ENCODE measurements at regions not wholly inside any gene's neighbourhood (a gene's known extent, or its start where the extent isn't known, plus 50 kb on each side); places are given as distances from the start of the nearest gene placed in this dataset.

DNA sequence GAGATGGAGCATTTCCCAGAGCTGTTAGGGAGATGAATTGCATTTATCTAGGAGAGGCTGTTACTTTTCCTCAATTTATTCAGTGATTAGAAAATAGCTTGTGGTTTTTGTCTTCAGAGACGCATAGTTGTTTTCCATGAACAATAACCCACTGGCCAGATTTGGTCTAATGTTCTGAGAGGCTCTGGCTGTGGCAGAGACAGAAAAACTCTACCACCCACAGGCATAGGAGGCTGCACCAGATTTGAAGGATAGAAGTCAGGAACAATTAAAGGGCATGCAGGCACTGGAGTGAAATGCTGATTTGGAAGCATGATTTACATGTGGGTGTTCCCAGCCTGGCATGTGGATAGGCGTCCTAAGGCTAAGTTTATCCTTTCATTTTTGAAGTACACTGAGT lies 143.5 kb downstream of the NFKBIZ start:
- no peak for TF ChIP-seq CTCF (conservative IDR thresholded peaks at IDR 0.05)
- 84 to 92% methylated on average over 2 of the region's 2 CpGs for WGBS, 2 experiments (ENCODE audit: insufficient coverage in 1 of 2, insufficient read length in 1 of 2)
- H3K27ac Mint-ChIP-seq, result no peak overlapping the region

GRCh38 chr3:101994386-101994785 lies 145.1 kb downstream of the NFKBIZ start:
- DNase-seq, result no peak
- no peaks in the 10 kb centered on the region for H3K36me3 Mint-ChIP-seq (ENCODE audit: low read depth)
- no peak overlapping the region for H3K4me3 Mint-ChIP-seq
- TF ChIP-seq CTCF (conservative IDR thresholded peaks at IDR 0.05), result no peak
- no peak overlapping the region for H3K27ac ChIP-seq (ENCODE audit: low read depth, low read length)
- no peak overlapping the region for H3K9ac ChIP-seq (ENCODE audit: extremely low read depth, low read length, poor library complexity, severe bottlenecking)
- H3K36me3 ChIP-seq (ENCODE audit: control insufficient read depth, insufficient read depth, low read length), result no peaks in the 10 kb centered on the region
- no peaks in the 10 kb centered on the region for H3K27me3 Mint-ChIP-seq (ENCODE audit: insufficient read depth)
- 93 to 94% methylated on average over 3 of the region's 3 CpGs for WGBS, 2 experiments (ENCODE audit: insufficient coverage in 1 of 2, insufficient read length in 1 of 2)
- H3K27ac Mint-ChIP-seq, result no peak overlapping the region
- no peaks in the 10 kb centered on the region for H3K4me1 Mint-ChIP-seq
- H3K9me3 ChIP-seq (ENCODE audit: control insufficient read depth, low read length), result no peaks in the 10 kb centered on the region
- no peak overlapping the region for H3K4me3 ChIP-seq (ENCODE audit: low read length)
- no peaks in the 10 kb centered on the region for H3K4me1 ChIP-seq (ENCODE audit: control insufficient read depth, insufficient read depth, low read length)
- peaks cover 3% of the 10 kb centered on the region for H3K27me3 ChIP-seq (ENCODE audit: control insufficient read depth, insufficient read depth, low read length, poor library complexity, severe bottlenecking)
- no peaks in the 10 kb centered on the region for H3K9me3 Mint-ChIP-seq

More for the DNA sequence above, 143.5 kb downstream of the NFKBIZ start:
- Mint-ChIP-seq H3K27me3 (ENCODE audit: insufficient read depth) (no peaks in the 10 kb centered on the region), H3K4me3 (no peak overlapping the region), H3K9me3 (no peaks in the 10 kb centered on the region), H3K36me3 (ENCODE audit: low read depth) (no peaks in the 10 kb centered on the region), H3K4me1 (no peaks in the 10 kb centered on the region)
- DNase-seq, result no peak
- Histone ChIP-seq H3K9me3 (ENCODE audit: control insufficient read depth, low read length) (no peaks in the 10 kb centered on the region), H3K9ac (ENCODE audit: extremely low read depth, low read length, poor library complexity, severe bottlenecking) (no peak overlapping the region), H3K36me3 (ENCODE audit: control insufficient read depth, insufficient read depth, low read length) (no peaks in the 10 kb centered on the region), H3K4me3 (ENCODE audit: low read length) (no peak overlapping the region), H3K27me3 (ENCODE audit: control insufficient read depth, insufficient read depth, low read length, poor library complexity, severe bottlenecking) (no peaks in the 10 kb centered on the region), H3K27ac (ENCODE audit: low read depth, low read length) (no peak overlapping the region), H3K4me1 (ENCODE audit: control insufficient read depth, insufficient read depth, low read length) (no peaks in the 10 kb centered on the region)

- no peak for TF ChIP-seq CTCF (conservative IDR thresholded peaks at IDR 0.05)
- Histone ChIP-seq H3K36me3 (ENCODE audit: control insufficient read depth, insufficient read depth, low read length) (no peaks in the 10 kb centered on the region), H3K4me1 (ENCODE audit: control insufficient read depth, insufficient read depth, low read length) (no peaks in the 10 kb centered on the region), H3K4me3 (ENCODE audit: low read length) (no peak overlapping the region), H3K9ac (ENCODE audit: extremely low read depth, low read length, poor library complexity, severe bottlenecking) (no peak overlapping the region), H3K27ac (ENCODE audit: low read depth, low read length) (no peak overlapping the region), H3K27me3 (ENCODE audit: control insufficient read depth, insufficient read depth, low read length, poor library complexity, severe bottlenecking) (peaks cover 6% of the 10 kb centered on the region), H3K9me3 (ENCODE audit: control insufficient read depth, low read length) (no peaks in the 10 kb centered on the region)
- H3K4me1 Mint-ChIP-seq, result no peaks in the 10 kb centered on the region
- H3K4me3 Mint-ChIP-seq, result no peak overlapping the region
- no peaks in the 10 kb centered on the region for H3K36me3 Mint-ChIP-seq (ENCODE audit: low read depth)
- 76 to 90% methylated on average over 2 to 3 of the region's 4 CpGs for WGBS, 2 experiments (ENCODE audit: insufficient coverage in 1 of 2, insufficient read length in 1 of 2)
- H3K27me3 Mint-ChIP-seq (ENCODE audit: insufficient read depth), result no peaks in the 10 kb centered on the region
- no peak for DNase-seq
- H3K27ac Mint-ChIP-seq, result no peak overlapping the region
- H3K9me3 Mint-ChIP-seq, result no peaks in the 10 kb centered on the region
Measured at GRCh38 chr3:101995371-101996046, 146.2 kb downstream of the NFKBIZ start.

Measured in endodermal cell (in vitro differentiated cells).